ENCODE measurements at regions not wholly inside any gene's neighbourhood (a gene's known extent, or its start where the extent isn't known, plus 50 kb on each side); places are given as distances from the start of the nearest gene placed in this dataset.

DNA sequence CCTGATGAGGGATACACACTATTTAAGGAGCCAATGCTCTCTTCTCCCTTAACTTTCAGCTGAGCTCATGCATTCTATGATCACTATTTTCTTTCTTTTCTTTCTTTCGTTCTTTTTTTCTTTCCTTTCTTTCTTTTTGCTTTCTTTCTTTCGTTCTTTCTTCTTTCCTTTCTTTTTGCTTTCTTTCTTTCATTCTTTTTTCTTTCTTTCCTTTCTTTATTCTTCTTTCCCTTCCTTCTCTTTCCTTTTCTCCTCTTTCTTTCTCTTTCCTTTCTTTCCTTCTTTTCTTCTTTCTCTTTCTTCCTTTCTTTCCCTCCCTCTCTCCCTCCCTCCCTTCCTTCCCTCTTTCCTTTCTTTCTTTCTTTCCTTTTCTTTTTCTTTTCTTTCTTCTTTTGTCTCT, 761.2 kb downstream of the SEMA5A start:
- DNase-seq (ENCODE audit: low spot score) (no peak), ATAC-seq (ENCODE audit: insufficient number of reproducible peaks, low FRiP score, low read depth) (no peak)
- Histone ChIP-seq H3K27me3 (replicated peaks; ENCODE audit: insufficient read depth) (no peaks in the 10 kb centered on the region), H3K9me3 (no peaks in the 10 kb centered on the region), H3K36me3 (no peaks in the 10 kb centered on the region), H3K4me1 (ENCODE audit: control insufficient read depth in 1 of 2, low read depth in 2 of 2) (peaks cover 0 to 9% of the 10 kb centered on the region in 2 donors), H3K4me3 (no peak overlapping the region), H3K27ac (no peak overlapping the region)
- TF ChIP-seq, protein P1, sequence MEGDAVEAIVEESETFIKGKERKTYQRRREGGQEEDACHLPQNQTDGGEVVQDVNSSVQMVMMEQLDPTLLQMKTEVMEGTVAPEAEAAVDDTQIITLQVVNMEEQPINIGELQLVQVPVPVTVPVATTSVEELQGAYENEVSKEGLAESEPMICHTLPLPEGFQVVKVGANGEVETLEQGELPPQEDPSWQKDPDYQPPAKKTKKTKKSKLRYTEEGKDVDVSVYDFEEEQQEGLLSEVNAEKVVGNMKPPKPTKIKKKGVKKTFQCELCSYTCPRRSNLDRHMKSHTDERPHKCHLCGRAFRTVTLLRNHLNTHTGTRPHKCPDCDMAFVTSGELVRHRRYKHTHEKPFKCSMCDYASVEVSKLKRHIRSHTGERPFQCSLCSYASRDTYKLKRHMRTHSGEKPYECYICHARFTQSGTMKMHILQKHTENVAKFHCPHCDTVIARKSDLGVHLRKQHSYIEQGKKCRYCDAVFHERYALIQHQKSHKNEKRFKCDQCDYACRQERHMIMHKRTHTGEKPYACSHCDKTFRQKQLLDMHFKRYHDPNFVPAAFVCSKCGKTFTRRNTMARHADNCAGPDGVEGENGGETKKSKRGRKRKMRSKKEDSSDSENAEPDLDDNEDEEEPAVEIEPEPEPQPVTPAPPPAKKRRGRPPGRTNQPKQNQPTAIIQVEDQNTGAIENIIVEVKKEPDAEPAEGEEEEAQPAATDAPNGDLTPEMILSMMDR (IDR thresholded peaks at IDR 0.05) = no peak

DNA sequence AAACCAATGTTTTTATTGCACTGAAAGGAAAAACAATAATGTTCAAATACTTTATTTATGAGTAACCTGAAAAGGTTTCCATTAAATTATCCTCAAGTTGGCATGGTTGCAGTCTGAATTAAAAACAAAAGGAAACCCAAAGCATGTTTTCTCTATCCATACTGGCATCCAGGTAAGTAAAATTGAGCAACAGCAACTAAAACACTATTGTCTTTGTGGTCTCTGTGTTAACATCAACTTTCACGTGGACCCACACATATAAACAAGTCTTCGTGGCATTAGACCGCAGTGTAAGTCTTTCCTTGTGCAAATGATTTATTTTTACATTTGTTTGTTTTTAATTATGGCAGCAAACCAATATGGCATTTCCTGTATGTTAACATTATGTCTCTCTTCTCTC, 757.6 kb downstream of the SEMA5A start:
- DNase-seq (ENCODE audit: low spot score) (no peak), ATAC-seq (ENCODE audit: insufficient number of reproducible peaks, low FRiP score, low read depth) (no peak)
- Histone ChIP-seq H3K4me3 (no peak overlapping the region), H3K27ac (no peak overlapping the region), H3K36me3 (no peaks in the 10 kb centered on the region), H3K9me3 (no peaks in the 10 kb centered on the region), H3K27me3 (replicated peaks; ENCODE audit: insufficient read depth) (no peaks in the 10 kb centered on the region), H3K4me1 (ENCODE audit: control insufficient read depth in 1 of 2, low read depth in 2 of 2) (peaks cover 0 to 9% of the 10 kb centered on the region in 2 donors)
- TF ChIP-seq, protein P1 (IDR thresholded peaks at IDR 0.05) = no peak

- no peak overlapping the region for H3K27ac ChIP-seq
- no peaks in the 10 kb centered on the region for H3K36me3 ChIP-seq
- H3K4me1 ChIP-seq (ENCODE audit: control insufficient read depth in 1 of 2, low read depth in 2 of 2) = no peaks in the 10 kb centered on the region
- no peaks in the 10 kb centered on the region for H3K9me3 ChIP-seq
- TF ChIP-seq, protein P1 (IDR thresholded peaks at IDR 0.05) = no peak
- DNase-seq (ENCODE audit: low spot score) (no peak), ATAC-seq (ENCODE audit: insufficient number of reproducible peaks, low FRiP score, low read depth) (no peak)
- no peaks in the 10 kb centered on the region for H3K27me3 ChIP-seq (replicated peaks; ENCODE audit: insufficient read depth)
- H3K4me3 ChIP-seq = no peak overlapping the region
Observed at GRCh38 chr5:8805653-8806052, 740.2 kb downstream of the SEMA5A start.

DNA sequence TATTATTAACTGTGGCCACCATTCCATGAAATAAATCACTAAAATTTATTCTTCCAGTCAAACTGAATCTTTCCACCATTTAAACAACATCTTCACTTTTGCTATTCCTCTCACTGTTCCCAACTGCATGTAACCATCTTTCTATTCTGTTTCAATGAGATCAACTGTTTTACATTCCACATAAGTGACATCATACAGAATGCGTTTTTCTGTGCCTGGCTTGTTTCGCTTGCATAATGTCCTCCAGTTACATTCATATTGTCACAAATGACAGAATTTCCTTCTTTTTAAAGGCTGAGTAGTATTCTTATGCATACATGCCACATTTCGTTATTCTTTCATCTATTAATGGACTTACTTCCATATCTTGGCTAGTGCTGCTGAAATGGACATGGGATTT, 738.2 kb downstream of the SEMA5A start:
- ATAC-seq (ENCODE audit: insufficient number of reproducible peaks, low FRiP score, low read depth) (no peak), DNase-seq (ENCODE audit: low spot score) (no peak)
- H3K9me3 ChIP-seq = no peaks in the 10 kb centered on the region
- no peaks in the 10 kb centered on the region for H3K27me3 ChIP-seq (replicated peaks; ENCODE audit: insufficient read depth)
- H3K4me3 ChIP-seq = no peak overlapping the region
- no peaks in the 10 kb centered on the region for H3K4me1 ChIP-seq (ENCODE audit: control insufficient read depth in 1 of 2, low read depth in 2 of 2)
- no peaks in the 10 kb centered on the region for H3K36me3 ChIP-seq
- TF ChIP-seq, protein P1 (IDR thresholded peaks at IDR 0.05) = no peak
- no peak overlapping the region for H3K27ac ChIP-seq

GRCh38 chr5:8811581-8811980, 734.3 kb downstream of the SEMA5A start:
- peaks cover 3% of the 10 kb centered on the region for H3K9me3 ChIP-seq
- no peaks in the 10 kb centered on the region for H3K4me1 ChIP-seq (ENCODE audit: control insufficient read depth in 1 of 2, low read depth in 2 of 2)
- ATAC-seq (ENCODE audit: insufficient number of reproducible peaks, low FRiP score, low read depth) (no peak), DNase-seq (ENCODE audit: low spot score) (no peak)
- no peaks in the 10 kb centered on the region for H3K27me3 ChIP-seq (replicated peaks; ENCODE audit: insufficient read depth)
- TF ChIP-seq, protein P1 (IDR thresholded peaks at IDR 0.05) = no peak
- no peak overlapping the region for H3K4me3 ChIP-seq
- no peaks in the 10 kb centered on the region for H3K36me3 ChIP-seq
- H3K27ac ChIP-seq = no peak overlapping the region

Measured in thoracic aorta (tissue), 2 donors.